ENCODE measurements at regions not wholly inside any gene's neighbourhood (a gene's known extent, or its start where the extent isn't known, plus 50 kb on each side); places are given as distances from the start of the nearest gene placed in this dataset.

GRCh38 chr1:200238311-200238710, 171.5 kb downstream of the ZNF281 start:
- no peak for DNase-seq
- H3K4me1 ChIP-seq (replicated peaks in 1 of 2): no peaks in the 10 kb centered on the region
- no peak overlapping the region for H3K4me3 ChIP-seq
- H3K9me3 ChIP-seq (replicated peaks in 1 of 3): no peaks in the 10 kb centered on the region
- intact Hi-C loops (cut with DNase I): no loop called here
- no peaks in the 10 kb centered on the region for H3K36me3 ChIP-seq (replicated peaks in 1 of 2)
- H3K27ac ChIP-seq: no peak overlapping the region
- TF ChIP-seq, protein P1, sequence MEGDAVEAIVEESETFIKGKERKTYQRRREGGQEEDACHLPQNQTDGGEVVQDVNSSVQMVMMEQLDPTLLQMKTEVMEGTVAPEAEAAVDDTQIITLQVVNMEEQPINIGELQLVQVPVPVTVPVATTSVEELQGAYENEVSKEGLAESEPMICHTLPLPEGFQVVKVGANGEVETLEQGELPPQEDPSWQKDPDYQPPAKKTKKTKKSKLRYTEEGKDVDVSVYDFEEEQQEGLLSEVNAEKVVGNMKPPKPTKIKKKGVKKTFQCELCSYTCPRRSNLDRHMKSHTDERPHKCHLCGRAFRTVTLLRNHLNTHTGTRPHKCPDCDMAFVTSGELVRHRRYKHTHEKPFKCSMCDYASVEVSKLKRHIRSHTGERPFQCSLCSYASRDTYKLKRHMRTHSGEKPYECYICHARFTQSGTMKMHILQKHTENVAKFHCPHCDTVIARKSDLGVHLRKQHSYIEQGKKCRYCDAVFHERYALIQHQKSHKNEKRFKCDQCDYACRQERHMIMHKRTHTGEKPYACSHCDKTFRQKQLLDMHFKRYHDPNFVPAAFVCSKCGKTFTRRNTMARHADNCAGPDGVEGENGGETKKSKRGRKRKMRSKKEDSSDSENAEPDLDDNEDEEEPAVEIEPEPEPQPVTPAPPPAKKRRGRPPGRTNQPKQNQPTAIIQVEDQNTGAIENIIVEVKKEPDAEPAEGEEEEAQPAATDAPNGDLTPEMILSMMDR (IDR thresholded peaks at IDR 0.05): no peak
- TF ChIP-seq POLR2A (IDR thresholded peaks at IDR 0.05): no peak
- 77 to 90% (median 85%) methylated on average over 3 of the region's 3 CpGs for WGBS, 4 donors
- no peaks in the 10 kb centered on the region for H3K27me3 ChIP-seq

DNA sequence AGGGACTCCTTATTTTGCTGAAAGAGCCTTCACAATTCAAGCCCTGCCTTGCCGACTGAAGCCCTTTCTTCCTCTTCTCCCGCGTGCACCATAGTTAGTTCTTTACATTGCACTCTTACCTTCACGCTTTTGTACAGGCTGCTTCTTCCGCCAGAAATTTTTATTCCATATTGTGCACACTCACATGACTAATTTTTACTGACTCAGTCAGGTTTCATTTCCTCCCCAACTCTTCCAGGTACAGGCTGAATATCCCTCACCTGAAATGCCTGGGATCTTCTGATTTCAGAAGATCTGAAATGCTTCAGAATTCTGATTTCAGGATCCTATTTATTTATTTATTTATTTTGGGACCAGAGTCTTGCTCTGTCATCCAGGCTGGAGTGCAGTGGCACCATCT, 172.8 kb downstream of the ZNF281 start:
- WGBS, 4 donors: 88 to 92% (median 89%) methylated on average over 5 of the region's 5 CpGs
- Histone ChIP-seq H3K9me3 (replicated peaks in 1 of 3) (no peaks in the 10 kb centered on the region), H3K4me1 (replicated peaks in 1 of 2) (no peaks in the 10 kb centered on the region), H3K27me3 (no peaks in the 10 kb centered on the region), H3K27ac (no peak overlapping the region), H3K36me3 (replicated peaks in 1 of 2) (no peaks in the 10 kb centered on the region), H3K4me3 (no peak overlapping the region)
- TF ChIP-seq, protein P1 (IDR thresholded peaks at IDR 0.05): no peak
- no peak for TF ChIP-seq POLR2A (IDR thresholded peaks at IDR 0.05)
- intact Hi-C loops (cut with DNase I): no loop called here
- no peak for DNase-seq

DNA sequence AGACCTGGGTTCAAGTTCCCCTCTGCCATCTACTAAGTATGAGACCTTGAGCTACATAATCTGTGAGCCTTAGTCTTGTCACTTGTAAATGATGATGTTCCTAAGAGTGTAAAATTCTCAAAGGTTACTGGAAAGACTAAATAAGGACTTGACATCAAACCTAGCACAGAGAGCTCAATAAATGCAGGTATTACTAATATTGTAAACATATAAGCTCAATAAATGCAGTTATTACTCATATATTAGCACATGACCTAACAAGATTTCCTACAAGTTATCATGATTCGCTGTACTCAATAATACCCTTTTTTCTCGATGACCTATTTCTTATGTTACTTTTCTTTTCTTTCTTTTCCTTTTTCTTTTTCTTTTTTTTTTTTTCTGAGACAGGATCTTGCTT, 174.9 kb downstream of the ZNF281 start:
- WGBS, 4 donors: 84 to 92% (median 89%) methylated on average over 2 of the region's 2 CpGs
- no peak for DNase-seq
- no peaks in the 10 kb centered on the region for H3K36me3 ChIP-seq (replicated peaks in 1 of 2)
- H3K4me1 ChIP-seq (replicated peaks in 1 of 2): no peaks in the 10 kb centered on the region
- no peak overlapping the region for H3K27ac ChIP-seq
- H3K27me3 ChIP-seq: no peaks in the 10 kb centered on the region
- H3K9me3 ChIP-seq (replicated peaks in 1 of 3): no peaks in the 10 kb centered on the region
- H3K4me3 ChIP-seq: no peak overlapping the region
- intact Hi-C loops (cut with DNase I): no loop called here
- no peak for TF ChIP-seq POLR2A (IDR thresholded peaks at IDR 0.05)
- TF ChIP-seq, protein P1 (IDR thresholded peaks at IDR 0.05): no peak

GRCh38 chr1:200233393-200233792, 176.4 kb downstream of the ZNF281 start:
- Histone ChIP-seq H3K36me3 (replicated peaks in 1 of 2) (no peaks in the 10 kb centered on the region), H3K27ac (peak overlapping the region in 1 of 5 donors; percentile 2), H3K4me3 (no peak overlapping the region), H3K27me3 (no peaks in the 10 kb centered on the region), H3K9me3 (replicated peaks in 1 of 3) (no peaks in the 10 kb centered on the region), H3K4me1 (replicated peaks in 1 of 2) (no peaks in the 10 kb centered on the region)
- WGBS, 4 donors: 53 to 68% (median 61%) methylated on average over 10 of the region's 10 CpGs
- DNase-seq: no peak
- intact Hi-C loops (cut with DNase I): no loop called here
- TF ChIP-seq, protein P1 (IDR thresholded peaks at IDR 0.05): no peak
- no peak for TF ChIP-seq POLR2A (IDR thresholded peaks at IDR 0.05)
